GM12873 (cell line): ENCODE measurements at regions not wholly inside any gene's neighbourhood (a gene's known extent, or its start where the extent isn't known, plus 50 kb on each side); places are given as distances from the start of the nearest gene placed in this dataset.

Experiments used
- CTCF ChIP-seq: IDR thresholded peaks from 2 replicates; pipeline ENCODE4 v1.5.1; 2012; ENCODE audit warnings: low read depth, mild to moderate bottlenecking, moderate library complexity, low read length, control low read depth; ENCODE audit not compliant: insufficient read depth; ENCODE audit errors: missing control alignments

GRCh38 chr3:98971169-98971681 is 69.7 kb upstream of the DCBLD2 start:
- no peak for TF ChIP-seq CTCF

GRCh38 chr3:98969295-98969694 is 67.8 kb upstream of the DCBLD2 start:
- no peak for TF ChIP-seq CTCF

GRCh38 chr3:98968824-98969223 is 67.3 kb upstream of the DCBLD2 start:
- TF ChIP-seq CTCF, result no peak

GRCh38 chr3:98968347-98968746 is 66.9 kb upstream of the DCBLD2 start:
- TF ChIP-seq CTCF, result no peak

- no peak for TF ChIP-seq CTCF
Observed at GRCh38 chr3:98967758-98968157, 66.3 kb upstream of the DCBLD2 start.

- no peak for TF ChIP-seq CTCF
Observed at GRCh38 chr3:98966862-98967546, 65.5 kb upstream of the DCBLD2 start.

GRCh38 chr3:98966434-98966833 is 64.9 kb upstream of the DCBLD2 start:
- no peak for TF ChIP-seq CTCF
